ENCODE measurements at regions not wholly inside any gene's neighbourhood (a gene's known extent, or its start where the extent isn't known, plus 50 kb on each side); places are given as distances from the start of the nearest gene placed in this dataset.
A peak's percentile ranks its signal among the peaks of the same experiment; 100 is the strongest.
"Not testable (repeated sequence)": the region's sequence is repeated elsewhere in the genome, so short reads cannot be mapped to it uniquely, and the experiment has no call there.

DNA sequence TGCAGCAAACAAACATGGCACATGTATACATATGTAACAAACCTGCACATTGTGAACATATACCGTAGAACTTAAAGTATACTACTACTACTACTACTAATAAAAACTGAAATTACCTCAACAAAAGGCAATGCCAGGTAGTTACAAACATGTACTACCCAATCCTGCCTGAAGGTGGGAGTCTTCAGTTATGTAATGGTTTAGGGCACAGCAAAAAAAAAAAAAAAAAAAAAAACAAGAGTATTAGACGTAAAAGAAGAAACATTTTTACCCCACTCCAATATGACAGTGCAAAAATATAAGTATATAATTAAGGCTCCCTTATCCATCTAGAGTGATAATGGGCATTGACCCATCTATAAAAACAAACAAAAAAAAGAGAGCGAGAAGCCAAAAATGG lies 296.6 kb downstream of the ZNF37A start:
- not testable (repeated sequence) for H3K27ac ChIP-seq (ENCODE audit: low read depth in 1 of 2, low read length in 1 of 2); H3K27me3 ChIP-seq (ENCODE audit: control insufficient read depth in 3 of 3, insufficient read depth in 3 of 3, low read length in 2 of 3); H3K36me3 ChIP-seq (ENCODE audit: control insufficient read depth in 4 of 4, insufficient read depth in 4 of 4, low read length in 4 of 4); H3K4me3 ChIP-seq; ATAC-seq (ENCODE audit: insufficient read depth, low FRiP score); H3K9ac ChIP-seq (ENCODE audit: insufficient read depth in 1 of 2, low read length in 2 of 2); H3K4me1 ChIP-seq (ENCODE audit: control insufficient read depth in 5 of 5, insufficient read depth in 5 of 5, low read length in 5 of 5); H3K9me3 ChIP-seq (ENCODE audit: control insufficient read depth in 4 of 4, insufficient read depth in 3 of 4, low read length in 3 of 4); DNase-seq
- 81 to 97% methylated on average over 2 to 3 of the region's 3 CpGs for WGBS, 2 donors

DNA sequence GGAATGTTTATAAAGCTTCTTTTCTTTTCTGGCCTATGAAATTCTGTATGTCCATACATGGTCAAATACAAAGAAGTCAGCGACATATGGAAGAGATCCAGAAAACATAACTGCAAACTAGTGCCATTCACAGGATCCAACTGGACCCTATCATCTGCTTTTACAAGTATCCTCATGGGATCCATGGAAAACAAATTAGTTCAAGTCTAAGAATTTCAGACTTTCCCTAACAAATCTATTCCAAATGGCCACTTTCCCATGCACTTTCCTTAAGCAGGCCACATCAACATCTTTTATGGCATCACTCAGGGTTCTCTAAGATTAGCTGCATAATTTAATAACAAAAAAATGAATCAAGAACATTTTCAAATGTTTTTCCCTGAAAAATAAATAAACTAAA lies 301.3 kb downstream of the ZNF37A start:
- not testable (repeated sequence) for H3K36me3 ChIP-seq (ENCODE audit: control insufficient read depth in 4 of 4, insufficient read depth in 4 of 4, low read length in 4 of 4); ATAC-seq (ENCODE audit: insufficient read depth, low FRiP score); H3K27ac ChIP-seq (ENCODE audit: low read depth in 1 of 2, low read length in 1 of 2); H3K4me1 ChIP-seq (ENCODE audit: control insufficient read depth in 5 of 5, insufficient read depth in 5 of 5, low read length in 5 of 5); DNase-seq; H3K9me3 ChIP-seq (ENCODE audit: control insufficient read depth in 4 of 4, insufficient read depth in 3 of 4, low read length in 3 of 4); H3K4me3 ChIP-seq; H3K9ac ChIP-seq (ENCODE audit: insufficient read depth in 1 of 2, low read length in 2 of 2); H3K27me3 ChIP-seq (ENCODE audit: control insufficient read depth in 3 of 3, insufficient read depth in 3 of 3, low read length in 2 of 3)
- WGBS, 2 donors, result 69 to 80% methylated on average over 1 of the region's 1 CpG

DNA sequence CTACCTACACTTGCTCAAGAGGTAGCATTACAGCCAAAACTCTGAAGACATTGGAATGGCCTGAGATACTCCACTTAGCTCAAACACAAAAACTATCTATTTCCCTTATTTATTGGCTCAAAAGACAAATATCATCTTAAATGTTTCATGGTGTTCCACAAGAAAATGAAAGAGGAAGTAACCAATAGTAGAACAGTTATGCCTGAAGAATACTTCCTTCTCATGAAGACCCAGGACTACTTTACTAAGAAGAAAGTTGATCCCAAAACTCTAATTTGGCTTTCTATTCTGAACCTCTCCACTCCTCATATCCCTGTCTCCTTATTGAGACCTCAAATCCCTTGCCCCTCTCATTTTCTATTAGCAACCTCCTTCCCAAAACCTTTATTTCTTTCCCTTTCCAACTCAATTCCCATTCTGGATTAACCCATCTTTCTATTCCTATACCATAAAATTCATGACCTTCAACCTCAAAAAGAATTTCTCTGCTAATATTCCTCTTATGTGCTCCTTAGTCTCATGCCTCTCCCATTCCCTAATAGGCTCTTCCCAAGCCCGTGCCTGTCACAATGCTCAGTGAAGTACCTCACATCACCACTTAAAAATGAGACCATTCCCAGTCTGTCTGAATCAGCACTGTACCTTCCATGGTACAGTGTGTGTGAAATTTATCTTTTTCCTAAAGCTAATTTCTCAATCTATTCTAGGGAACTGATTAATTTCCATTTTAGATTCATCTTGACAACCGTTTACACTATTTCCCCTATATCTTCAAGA lies 302.2 kb downstream of the ZNF37A start:
- H3K4me3 ChIP-seq; H3K27ac ChIP-seq (ENCODE audit: low read depth in 1 of 2, low read length in 1 of 2): not testable (repeated sequence)

DNA sequence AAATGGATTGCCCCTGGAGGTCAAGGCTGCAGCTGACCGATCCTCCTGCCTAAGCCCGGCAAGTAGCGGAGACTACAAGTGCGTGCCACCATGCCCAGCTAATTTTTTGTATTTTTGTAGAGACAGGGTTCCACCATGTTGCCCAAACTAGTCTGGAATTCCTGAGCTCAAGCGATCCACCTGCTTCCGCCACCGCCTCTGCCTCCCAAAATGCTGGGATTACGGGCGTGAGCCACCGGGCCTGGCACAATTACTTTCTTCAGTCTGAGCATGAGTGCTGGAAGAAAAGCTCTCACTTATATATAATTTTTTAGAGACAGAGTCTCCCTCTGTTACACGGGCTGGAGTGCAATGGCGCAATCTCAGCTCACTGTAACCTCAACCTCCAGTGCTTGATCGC lies 307.4 kb downstream of the ZNF37A start:
- not testable (repeated sequence) for H3K4me1 ChIP-seq (ENCODE audit: control insufficient read depth in 5 of 5, insufficient read depth in 5 of 5, low read length in 5 of 5); H3K36me3 ChIP-seq (ENCODE audit: control insufficient read depth in 4 of 4, insufficient read depth in 4 of 4, low read length in 4 of 4); H3K9me3 ChIP-seq (ENCODE audit: control insufficient read depth in 4 of 4, insufficient read depth in 3 of 4, low read length in 3 of 4); ATAC-seq (ENCODE audit: insufficient read depth, low FRiP score); H3K4me3 ChIP-seq; H3K9ac ChIP-seq (ENCODE audit: insufficient read depth in 1 of 2, low read length in 2 of 2); DNase-seq; H3K27me3 ChIP-seq (ENCODE audit: control insufficient read depth in 3 of 3, insufficient read depth in 3 of 3, low read length in 2 of 3)
- WGBS, 2 donors, result 78% methylated on average over 13 of the region's 13 CpGs
- H3K27ac ChIP-seq (ENCODE audit: low read depth in 1 of 2, low read length in 1 of 2), result peak overlapping the region in 1 of 2 donors; percentile 52

More for the DNA sequence above, 302.2 kb downstream of the ZNF37A start:
- not testable (repeated sequence) for DNase-seq; H3K36me3 ChIP-seq (ENCODE audit: control insufficient read depth in 4 of 4, insufficient read depth in 4 of 4, low read length in 4 of 4); H3K4me1 ChIP-seq (ENCODE audit: control insufficient read depth in 5 of 5, insufficient read depth in 5 of 5, low read length in 5 of 5); H3K9me3 ChIP-seq (ENCODE audit: control insufficient read depth in 4 of 4, insufficient read depth in 3 of 4, low read length in 3 of 4); H3K27me3 ChIP-seq (ENCODE audit: control insufficient read depth in 3 of 3, insufficient read depth in 3 of 3, low read length in 2 of 3); ATAC-seq (ENCODE audit: insufficient read depth, low FRiP score); H3K9ac ChIP-seq (ENCODE audit: insufficient read depth in 1 of 2, low read length in 2 of 2)
- WGBS, 2 donors, result 76 to 89% methylated on average over 2 of the region's 2 CpGs

DNA sequence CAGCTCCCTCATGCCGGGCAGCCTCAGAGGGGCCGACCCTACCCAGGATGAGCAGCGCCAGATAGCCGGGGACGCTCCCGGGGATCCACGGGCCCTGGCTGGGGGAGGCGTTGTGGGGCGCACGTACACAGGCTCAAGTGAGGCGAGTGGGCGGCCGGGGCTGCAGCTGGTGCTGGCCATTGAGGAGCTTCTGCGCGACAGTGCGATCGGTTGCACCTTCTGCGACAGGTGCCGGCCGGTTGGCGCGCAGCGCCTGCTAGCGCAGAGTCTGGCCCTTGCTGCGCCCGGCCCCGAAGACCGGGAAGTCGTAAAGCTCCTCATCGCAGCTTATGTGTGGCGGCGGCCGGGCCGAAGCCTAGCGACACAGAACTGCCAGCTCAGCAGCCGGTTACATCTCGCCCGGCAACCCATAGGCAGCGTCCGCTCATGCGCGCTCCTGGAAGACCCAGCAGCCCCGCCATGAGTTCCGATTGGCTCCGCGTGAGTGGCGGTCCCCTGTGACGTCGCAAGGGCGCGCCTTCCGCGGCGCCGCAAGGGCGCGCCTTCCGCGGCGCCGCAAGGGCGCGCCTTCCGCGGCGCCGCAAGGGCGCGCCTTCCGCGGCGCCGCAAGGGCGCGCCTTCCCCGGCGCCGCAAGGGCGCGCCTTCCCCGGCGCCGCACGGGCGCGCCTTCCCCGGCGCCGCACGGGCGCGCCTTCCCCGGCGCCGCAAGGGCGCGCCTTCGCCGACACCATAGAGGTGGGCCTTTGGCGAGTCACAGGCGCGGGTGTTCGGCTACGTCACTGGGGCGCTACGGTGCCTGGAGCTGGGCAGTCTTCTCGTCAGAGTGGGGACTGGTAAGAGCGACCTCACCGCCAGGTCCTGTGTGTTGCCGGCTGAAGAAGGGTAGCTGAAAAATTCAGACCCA lies 308.6 kb downstream of the ZNF37A start:
- H3K36me3 ChIP-seq (ENCODE audit: control insufficient read depth in 4 of 4, insufficient read depth in 4 of 4, low read length in 4 of 4); H3K9me3 ChIP-seq (ENCODE audit: control insufficient read depth in 4 of 4, insufficient read depth in 3 of 4, low read length in 3 of 4); H3K27me3 ChIP-seq (ENCODE audit: control insufficient read depth in 3 of 3, insufficient read depth in 3 of 3, low read length in 2 of 3); H3K4me1 ChIP-seq (ENCODE audit: control insufficient read depth in 5 of 5, insufficient read depth in 5 of 5, low read length in 5 of 5): not testable (repeated sequence)
- DNase-seq (peak; percentile 95 to 97 (median 95)), ATAC-seq (ENCODE audit: insufficient read depth, low FRiP score) (peak; percentile 98)
- H3K27ac ChIP-seq (ENCODE audit: low read depth in 1 of 2, low read length in 1 of 2), result peak overlapping the region; percentile 95 to 97
- H3K9ac ChIP-seq (ENCODE audit: insufficient read depth in 1 of 2, low read length in 2 of 2), result peak overlapping the region; percentile 55 to 67
- WGBS, 2 donors, result 0% methylated on average over 75 to 98 of the region's 110 CpGs
- H3K4me3 ChIP-seq, result peak overlapping the region; percentile 71

DNA sequence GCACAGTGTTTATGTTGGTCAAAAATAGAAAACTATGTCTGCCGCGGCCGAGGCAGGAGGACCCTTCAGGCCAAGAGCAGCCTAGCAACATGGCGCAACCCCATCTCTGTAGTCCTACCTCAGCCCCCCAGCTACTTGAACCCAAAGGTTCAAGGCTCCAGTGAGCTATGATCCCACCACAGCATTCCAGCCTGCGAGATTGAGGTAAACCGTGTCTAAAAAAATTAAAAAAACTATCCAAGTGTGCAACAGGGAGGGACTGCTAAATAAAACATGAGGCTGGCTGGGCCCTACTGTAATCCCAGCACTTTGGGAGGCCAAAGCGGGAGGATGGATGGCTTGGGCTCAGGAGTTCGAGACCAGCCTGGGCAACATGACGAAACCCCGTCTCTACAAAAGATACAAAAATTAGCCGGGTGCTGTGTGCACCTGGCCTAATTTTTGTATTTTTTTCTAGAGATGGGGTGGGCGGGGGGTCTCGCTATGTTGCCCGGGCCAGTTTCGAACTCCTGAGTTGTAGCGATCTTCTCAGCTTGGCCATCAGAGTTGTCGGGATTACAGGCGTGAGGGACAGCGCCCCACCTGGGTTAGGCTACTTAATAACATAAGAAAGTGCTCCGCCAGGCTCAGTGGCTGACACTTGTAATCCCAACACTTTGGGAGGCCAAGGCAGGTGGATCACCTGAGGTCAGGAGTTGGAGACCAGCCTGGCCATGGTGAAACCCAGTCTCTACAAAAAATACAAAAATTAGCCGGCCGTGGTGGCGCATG lies 309.4 kb downstream of the ZNF37A start:
- DNase-seq, result peak; percentile 25 to 61 (median 40)
- ATAC-seq (ENCODE audit: insufficient read depth, low FRiP score); H3K27me3 ChIP-seq (ENCODE audit: control insufficient read depth in 3 of 3, insufficient read depth in 3 of 3, low read length in 2 of 3); H3K4me1 ChIP-seq (ENCODE audit: control insufficient read depth in 5 of 5, insufficient read depth in 5 of 5, low read length in 5 of 5); H3K9me3 ChIP-seq (ENCODE audit: control insufficient read depth in 4 of 4, insufficient read depth in 3 of 4, low read length in 3 of 4); H3K36me3 ChIP-seq (ENCODE audit: control insufficient read depth in 4 of 4, insufficient read depth in 4 of 4, low read length in 4 of 4): not testable (repeated sequence)
- WGBS, 2 donors, result 70 to 73% methylated on average over 20 to 23 of the region's 23 CpGs
- Histone ChIP-seq H3K9ac (ENCODE audit: insufficient read depth in 1 of 2, low read length in 2 of 2) (peak overlapping the region; percentile 37 to 61), H3K4me3 (peak overlapping the region; percentile 31), H3K27ac (ENCODE audit: low read depth in 1 of 2, low read length in 1 of 2) (peak overlapping the region; percentile 95 to 97)

DNA sequence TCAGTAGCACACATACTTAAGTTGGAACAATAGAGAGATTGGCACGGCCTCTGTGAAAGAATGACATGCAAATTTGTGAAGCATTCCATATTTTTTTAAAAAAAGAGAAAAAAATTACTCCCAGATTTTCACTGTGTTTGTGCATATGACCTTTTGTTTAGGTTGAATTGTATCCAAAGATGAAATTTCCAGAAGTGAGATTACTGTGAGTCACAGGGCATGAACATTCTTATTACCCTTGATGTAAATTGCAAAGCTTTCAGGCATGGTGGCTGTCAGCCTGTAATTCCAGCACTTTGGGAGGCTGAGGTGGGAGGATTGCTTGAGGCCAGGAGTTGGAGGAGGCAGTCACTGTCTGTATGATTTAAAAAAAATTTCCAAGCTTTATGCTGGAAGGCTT lies 329.5 kb downstream of the ZNF37A start:
- H3K4me1 ChIP-seq (ENCODE audit: control insufficient read depth in 5 of 5, insufficient read depth in 5 of 5, low read length in 5 of 5); H3K27me3 ChIP-seq (ENCODE audit: control insufficient read depth in 3 of 3, insufficient read depth in 3 of 3, low read length in 2 of 3); H3K36me3 ChIP-seq (ENCODE audit: control insufficient read depth in 4 of 4, insufficient read depth in 4 of 4, low read length in 4 of 4); ATAC-seq (ENCODE audit: insufficient read depth, low FRiP score); H3K27ac ChIP-seq (ENCODE audit: low read depth in 1 of 2, low read length in 1 of 2); H3K9ac ChIP-seq (ENCODE audit: insufficient read depth in 1 of 2, low read length in 2 of 2); DNase-seq; H3K4me3 ChIP-seq; H3K9me3 ChIP-seq (ENCODE audit: control insufficient read depth in 4 of 4, insufficient read depth in 3 of 4, low read length in 3 of 4): not testable (repeated sequence)
- WGBS, 2 donors, result 93 to 100% methylated on average over 1 of the region's 1 CpG

Data from lung (tissue), 9 donors.